ENCODE measurements at regions not wholly inside any gene's neighbourhood (a gene's known extent, or its start where the extent isn't known, plus 50 kb on each side); places are given as distances from the start of the nearest gene placed in this dataset.

GRCh38 chr1:11594625-11595024, 59.6 kb downstream of the FBXO2 start:
- TF ChIP-seq ZNF513 (CRISPR knock-in tag; conservative IDR thresholded peaks at IDR 0.05): no peak
- no peak for TF ChIP-seq CTCF (CRISPR knock-in tag; IDR thresholded peaks at IDR 0.05)
- TF ChIP-seq RBM39 (IDR thresholded peaks at IDR 0.05; ENCODE audit: low read depth, low read length, poor library complexity, severe bottlenecking): no peak
- no peak for TF ChIP-seq ZNF256 (CRISPR knock-in tag; conservative IDR thresholded peaks at IDR 0.05)
- TF ChIP-seq PITX1 (CRISPR knock-in tag; IDR thresholded peaks at IDR 0.05): no peak

Data from HepG2 (cell line).